Left lung (tissue), 4 donors: ENCODE measurements at regions not wholly inside any gene's neighbourhood (a gene's known extent, or its start where the extent isn't known, plus 50 kb on each side); places are given as distances from the start of the nearest gene placed in this dataset.
"Not testable (repeated sequence)": the region's sequence is repeated elsewhere in the genome, so short reads cannot be mapped to it uniquely, and the experiment has no call there.

Experiments used
- ATAC-seq: fragments of 200-7000 bp; cut with Tn5 transposase; one replicate; pipeline ENCODE4 v1.9.1; 2020; ENCODE audit warnings: moderate library complexity
- DNase-seq, 4 donors: peaks; one replicate each; pipeline ENCODE4 v3.0.0-alpha.2; 2013 to 2020
- H3K27ac ChIP-seq, 2 donors: fragments of 200-600 bp; sonication (generic) in 1 of 2; one replicate each; pipeline versions ENCODE4 v1.5.0 to v1.8.0; 2020 to 2021
- H3K27me3 ChIP-seq, 2 donors: fragments of 200-600 bp; sonication (generic) in 1 of 2; one replicate each; pipeline versions ENCODE4 v1.5.0 to v1.8.0; 2020 to 2021
- H3K36me3 ChIP-seq, 2 donors: fragments of 200-600 bp; sonication (generic) in 1 of 2; one replicate each; pipeline versions ENCODE4 v1.5.0 to v1.8.0; 2020 to 2021
- H3K4me1 ChIP-seq, 2 donors: fragments of 200-600 bp; one replicate each; pipeline ENCODE4 v1.8.0; 2021
- H3K4me3 ChIP-seq, 2 donors: fragments of 200-600 bp; sonication (generic) in 1 of 2; one replicate each; pipeline versions ENCODE4 v1.5.0 to v1.8.0; 2020 to 2021; ENCODE audit warnings: mild to moderate bottlenecking in 1 of 2
- H3K9me3 ChIP-seq, 2 donors: fragments of 200-600 bp; sonication (generic) in 1 of 2; one replicate each; pipeline versions ENCODE4 v1.5.0 to v1.8.0; 2020 to 2021
- CTCF ChIP-seq, 2 donors: fragments of 200-600 bp; sonication (generic) in 1 of 2; IDR thresholded peaks; one replicate each; pipeline versions ENCODE4 v1.5.0 to v1.8.0; 2021; ENCODE audit warnings: antibody characterized with exemption in 2 of 2
- intact Hi-C, 2 donors: fragments of 100-400 bp; cut with DNase I; formaldehyde crosslinking; loops; one replicate each; pipeline versions ENCODE4 v1.11.2 to v1.14.2; 2022
- donor health status: DM: no; HTN: yes; CAD: no.
- donor health status: DM: no; HTN: no; CAD: no.

- intact Hi-C loops, result no loop called here
- H3K9me3 ChIP-seq, result no peaks in the 10 kb centered on the region
- H3K4me3 ChIP-seq, result no peak overlapping the region
- ATAC-seq (no peak), DNase-seq (no peak)
- H3K36me3 ChIP-seq, result no peaks in the 10 kb centered on the region
- TF ChIP-seq CTCF (IDR thresholded peaks at IDR 0.05), result no peak
- H3K4me1 ChIP-seq, result no peaks in the 10 kb centered on the region
- H3K27ac ChIP-seq, result no peak overlapping the region
- H3K27me3 ChIP-seq, result no peaks in the 10 kb centered on the region
Measured at GRCh38 chr4:29085748-29086147, 1634.4 kb upstream of the PCDH7 start.

- ATAC-seq (no peak), DNase-seq (no peak)
- Histone ChIP-seq H3K27me3 (no peaks in the 10 kb centered on the region), H3K4me1 (no peaks in the 10 kb centered on the region), H3K4me3 (no peak overlapping the region), H3K36me3 (no peaks in the 10 kb centered on the region), H3K9me3 (no peaks in the 10 kb centered on the region), H3K27ac (no peak overlapping the region)
- no peak for TF ChIP-seq CTCF (IDR thresholded peaks at IDR 0.05)
- intact Hi-C loops, result no loop called here
Measured at GRCh38 chr4:29104694-29105093, 1615.5 kb upstream of the PCDH7 start.

GRCh38 chr4:29113960-29114359 is 1606.2 kb upstream of the PCDH7 start:
- H3K27ac ChIP-seq, result no peak overlapping the region
- H3K27me3 ChIP-seq, result no peaks in the 10 kb centered on the region
- H3K36me3 ChIP-seq, result no peaks in the 10 kb centered on the region
- TF ChIP-seq CTCF (IDR thresholded peaks at IDR 0.05), result no peak
- intact Hi-C loops, result no loop called here
- H3K9me3 ChIP-seq, result peaks cover 0 to 3% of the 10 kb centered on the region in 2 donors
- no peaks in the 10 kb centered on the region for H3K4me1 ChIP-seq
- ATAC-seq (no peak), DNase-seq (no peak)
- no peak overlapping the region for H3K4me3 ChIP-seq

- H3K4me3 ChIP-seq, intact Hi-C loops, ATAC-seq, H3K27me3 ChIP-seq, H3K36me3 ChIP-seq, H3K27ac ChIP-seq, H3K4me1 ChIP-seq, H3K9me3 ChIP-seq: not testable (repeated sequence)
- peak in 1 of 4 donors; percentile 71 for DNase-seq
Measured at GRCh38 chr4:29117231-29117722, 1602.9 kb upstream of the PCDH7 start.

- Histone ChIP-seq H3K36me3 (no peaks in the 10 kb centered on the region), H3K4me1 (no peaks in the 10 kb centered on the region), H3K4me3 (no peak overlapping the region), H3K27me3 (no peaks in the 10 kb centered on the region), H3K9me3 (peaks cover 0 to 3% of the 10 kb centered on the region in 2 donors), H3K27ac (no peak overlapping the region)
- intact Hi-C loops, result no loop called here
- DNase-seq, result no peak
- no peak for TF ChIP-seq CTCF (IDR thresholded peaks at IDR 0.05)
- no peak for ATAC-seq
Measured at GRCh38 chr4:29121586-29121985, 1598.6 kb upstream of the PCDH7 start.

- H3K27me3 ChIP-seq, result no peaks in the 10 kb centered on the region
- ATAC-seq (no peak), DNase-seq (no peak)
- intact Hi-C loops, result no loop called here
- H3K36me3 ChIP-seq, result no peaks in the 10 kb centered on the region
- no peak overlapping the region for H3K4me3 ChIP-seq
- peaks cover 0 to 5% of the 10 kb centered on the region in 2 donors for H3K9me3 ChIP-seq
- no peak for TF ChIP-seq CTCF (IDR thresholded peaks at IDR 0.05)
- no peak overlapping the region for H3K27ac ChIP-seq
- H3K4me1 ChIP-seq, result no peaks in the 10 kb centered on the region
Measured at GRCh38 chr4:29128810-29129209, 1591.4 kb upstream of the PCDH7 start.
